ENCODE measurements at regions not wholly inside any gene's neighbourhood (a gene's known extent, or its start where the extent isn't known, plus 50 kb on each side); places are given as distances from the start of the nearest gene placed in this dataset.

DNA sequence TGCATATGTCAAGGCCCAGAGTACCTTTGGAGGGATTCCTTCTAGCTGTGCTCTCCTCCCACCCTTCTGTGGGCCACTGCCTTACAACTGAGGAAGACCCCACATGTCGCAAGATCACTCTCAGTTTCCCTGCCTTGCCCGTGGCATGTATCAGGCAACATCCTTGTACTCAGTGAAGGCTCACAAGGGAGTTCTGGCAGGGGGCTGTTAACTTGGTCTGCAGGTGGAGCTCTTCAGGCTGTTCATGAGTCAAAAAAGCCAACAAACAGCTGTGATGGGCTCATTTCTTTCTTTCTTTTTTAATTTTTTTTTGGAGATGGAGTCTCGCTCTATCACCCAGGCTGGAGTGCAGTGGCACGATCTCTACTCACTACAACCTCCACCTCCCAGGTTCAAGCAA is 513.0 kb upstream of the ANKRD30A start:
- TF ChIP-seq, protein P1, sequence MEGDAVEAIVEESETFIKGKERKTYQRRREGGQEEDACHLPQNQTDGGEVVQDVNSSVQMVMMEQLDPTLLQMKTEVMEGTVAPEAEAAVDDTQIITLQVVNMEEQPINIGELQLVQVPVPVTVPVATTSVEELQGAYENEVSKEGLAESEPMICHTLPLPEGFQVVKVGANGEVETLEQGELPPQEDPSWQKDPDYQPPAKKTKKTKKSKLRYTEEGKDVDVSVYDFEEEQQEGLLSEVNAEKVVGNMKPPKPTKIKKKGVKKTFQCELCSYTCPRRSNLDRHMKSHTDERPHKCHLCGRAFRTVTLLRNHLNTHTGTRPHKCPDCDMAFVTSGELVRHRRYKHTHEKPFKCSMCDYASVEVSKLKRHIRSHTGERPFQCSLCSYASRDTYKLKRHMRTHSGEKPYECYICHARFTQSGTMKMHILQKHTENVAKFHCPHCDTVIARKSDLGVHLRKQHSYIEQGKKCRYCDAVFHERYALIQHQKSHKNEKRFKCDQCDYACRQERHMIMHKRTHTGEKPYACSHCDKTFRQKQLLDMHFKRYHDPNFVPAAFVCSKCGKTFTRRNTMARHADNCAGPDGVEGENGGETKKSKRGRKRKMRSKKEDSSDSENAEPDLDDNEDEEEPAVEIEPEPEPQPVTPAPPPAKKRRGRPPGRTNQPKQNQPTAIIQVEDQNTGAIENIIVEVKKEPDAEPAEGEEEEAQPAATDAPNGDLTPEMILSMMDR (IDR thresholded peaks at IDR 0.05 in 4 of 5, conservative IDR thresholded peaks at IDR 0.05 in 1 of 5), result no peak
- no peak for TF ChIP-seq POLR2A (IDR thresholded peaks at IDR 0.05)

Measured in gastrocnemius medialis (tissue), 4 donors.